Stimulated activated CD4-positive, alpha-beta T cell treated with anti-CD3 and anti-CD28 coated beads, Interleukin-4, amount 100 ng/mL, for 4 hours (primary cell): ENCODE measurements at regions not wholly inside any gene's neighbourhood (a gene's known extent, or its start where the extent isn't known, plus 50 kb on each side); places are given as distances from the start of the nearest gene placed in this dataset.

ENCODE experiments used
- DNase-seq, 2 experiments: peaks; one replicate each; pipeline ENCODE4 v3.0.0-alpha.2; 2020

DNA sequence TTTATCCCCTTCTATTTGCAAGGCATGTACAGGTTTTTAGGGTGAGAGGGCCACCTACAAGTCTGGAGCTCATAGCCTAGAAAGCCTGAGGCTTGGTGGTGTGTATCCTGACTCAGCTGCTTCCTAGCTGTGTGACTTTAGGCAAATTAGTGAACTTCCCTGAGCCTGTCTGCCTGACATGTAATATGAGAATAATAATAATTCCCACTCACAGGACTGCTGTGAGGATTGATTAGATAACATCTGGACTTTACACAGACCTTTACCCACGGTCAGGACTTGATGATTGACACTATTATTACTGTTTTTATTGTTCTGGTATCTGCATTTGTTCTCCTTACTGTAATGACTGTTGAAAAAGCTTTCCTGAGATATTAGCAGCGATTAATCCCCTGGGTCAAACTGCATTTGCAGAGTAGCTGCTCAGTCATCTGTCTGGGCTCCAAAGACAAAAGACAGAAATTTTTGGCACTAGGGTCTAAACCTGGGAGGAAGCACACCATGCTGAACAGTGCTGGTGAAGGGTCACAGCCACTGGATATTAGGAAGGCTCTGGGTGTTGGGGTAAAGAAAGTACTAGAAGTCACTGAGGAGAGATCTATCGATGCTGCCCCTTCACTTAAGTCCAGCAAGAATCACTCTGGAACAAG is 276.5 kb upstream of the FN1 start:
- DNase-seq: no peak

DNA sequence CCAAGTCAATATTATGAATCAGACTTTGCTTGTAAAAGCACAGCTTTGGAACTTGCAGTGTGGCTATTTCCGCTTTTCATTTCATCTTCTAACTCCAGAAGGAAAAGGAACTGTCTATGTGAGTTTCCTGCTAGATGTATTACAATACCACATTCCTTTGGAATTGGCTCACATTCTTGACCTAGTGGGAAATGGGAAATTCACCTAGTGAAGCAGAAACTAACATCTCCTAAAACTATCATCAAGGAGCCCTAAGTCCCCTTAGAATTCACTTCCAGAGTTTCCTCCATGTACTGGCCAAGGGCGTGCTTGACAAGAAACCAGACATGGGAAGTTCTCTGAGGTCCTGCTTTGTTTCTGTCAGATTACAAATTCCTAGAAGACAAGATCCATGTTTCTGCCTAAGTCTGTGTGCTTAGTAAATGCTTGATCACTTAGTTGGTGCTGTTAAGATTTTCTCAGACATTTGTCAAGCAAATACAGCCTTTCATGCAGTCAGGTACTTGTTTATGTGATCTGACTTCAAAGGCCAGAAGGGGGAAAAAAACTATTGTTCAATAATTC is 275.7 kb upstream of the FN1 start:
- DNase-seq: no peak

DNA sequence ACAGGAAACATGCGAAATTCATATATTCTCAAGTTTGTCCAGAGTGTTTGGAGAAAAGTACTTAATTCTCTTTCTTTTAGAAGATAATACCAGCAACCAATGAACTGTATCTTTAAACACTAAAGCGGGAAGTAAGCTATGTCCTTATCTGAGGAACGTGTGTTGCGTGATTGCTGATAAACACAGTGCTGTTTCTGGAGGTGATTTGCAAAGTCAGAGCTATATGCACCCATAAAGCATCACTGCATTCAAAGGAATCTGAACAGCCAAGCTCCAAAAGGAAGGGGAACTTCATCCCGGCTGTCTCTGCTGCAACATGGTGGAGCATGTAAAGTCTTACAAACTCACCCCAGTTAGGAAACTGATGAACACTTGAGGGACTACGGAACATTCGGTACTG is 271.7 kb upstream of the FN1 start:
- no peak for DNase-seq

DNA sequence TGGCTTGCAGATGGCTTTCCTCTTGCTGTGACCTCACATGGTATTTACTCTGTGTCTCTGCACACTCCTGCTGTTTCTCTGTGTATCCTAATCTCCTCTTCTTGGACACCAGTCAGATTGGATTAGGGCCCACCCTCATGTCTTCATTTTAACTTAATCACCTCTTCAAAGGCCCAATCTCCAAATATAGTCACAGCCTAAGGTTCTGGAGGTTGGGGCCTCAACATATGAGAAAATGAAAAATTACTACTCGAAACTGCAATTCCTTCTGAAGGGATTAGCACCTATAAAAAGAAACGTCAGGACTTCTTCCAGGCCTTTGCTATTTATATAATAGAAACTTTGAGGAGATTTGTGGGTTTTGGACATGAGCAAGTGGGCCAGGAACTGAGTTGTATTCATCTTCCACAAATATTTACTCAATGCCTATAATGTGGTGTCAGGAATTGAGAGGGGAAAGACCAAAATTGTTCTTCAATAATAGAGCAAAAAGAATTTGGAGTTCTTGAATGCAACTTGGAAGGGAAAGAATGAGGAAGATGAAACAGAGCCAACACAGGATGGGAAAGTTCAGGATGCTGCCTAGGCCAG is 270.0 kb upstream of the FN1 start:
- DNase-seq: no peak

DNA sequence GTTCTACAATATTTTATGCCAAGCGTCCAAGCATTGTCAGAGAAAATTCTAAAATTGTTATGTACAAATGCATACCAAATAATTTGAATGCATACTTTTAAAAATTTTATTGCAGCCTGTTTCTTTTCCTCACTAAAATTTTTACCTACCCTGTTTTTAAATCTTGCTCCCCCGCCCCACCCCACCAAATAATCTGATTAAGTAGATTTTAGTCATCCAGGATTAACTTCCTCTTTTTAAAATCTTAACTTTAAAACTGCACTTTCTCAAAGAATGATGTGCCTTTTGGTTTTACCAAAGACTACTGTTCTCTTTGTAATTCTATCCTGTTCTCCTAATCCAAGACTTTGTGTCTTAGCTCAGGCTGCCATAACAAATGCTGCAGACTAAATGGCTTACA is 269.4 kb upstream of the FN1 start:
- DNase-seq: no peak

DNA sequence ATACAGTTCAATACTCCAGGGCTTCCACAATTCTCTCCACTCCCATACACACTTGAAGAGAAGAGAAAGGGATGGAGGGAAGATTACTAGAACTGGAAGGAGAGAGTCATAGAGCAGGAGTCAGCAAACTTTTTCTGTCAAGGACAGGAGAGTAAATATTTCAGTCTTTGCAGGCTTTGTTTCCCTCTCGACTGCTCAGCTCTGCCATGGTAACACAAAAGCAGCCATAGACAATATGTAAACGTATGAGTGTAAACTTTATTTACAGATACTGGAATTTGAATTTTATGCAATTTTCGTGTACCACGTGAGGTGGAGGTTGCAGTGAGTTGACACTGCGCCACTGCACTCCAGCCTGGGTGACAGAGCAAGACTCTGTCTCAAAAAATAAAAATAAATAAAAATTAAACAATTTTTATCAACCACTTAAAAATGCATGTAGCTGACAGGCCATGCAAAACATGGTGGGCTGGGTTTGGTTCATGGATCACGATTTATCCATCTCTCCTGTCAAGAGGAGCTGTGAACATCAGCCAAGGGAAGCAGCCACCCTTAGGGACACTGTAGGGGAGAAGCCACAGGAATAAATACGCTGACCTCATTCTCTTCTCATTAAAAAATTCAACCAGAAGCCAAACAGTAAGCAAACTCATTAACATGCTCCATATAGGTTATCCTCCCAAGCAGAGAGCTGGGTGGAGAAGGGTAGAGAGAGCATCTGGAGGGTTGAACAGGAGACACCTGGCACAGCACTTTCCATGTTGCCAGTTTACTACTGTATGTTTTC is 266.4 kb upstream of the FN1 start:
- no peak for DNase-seq

DNA sequence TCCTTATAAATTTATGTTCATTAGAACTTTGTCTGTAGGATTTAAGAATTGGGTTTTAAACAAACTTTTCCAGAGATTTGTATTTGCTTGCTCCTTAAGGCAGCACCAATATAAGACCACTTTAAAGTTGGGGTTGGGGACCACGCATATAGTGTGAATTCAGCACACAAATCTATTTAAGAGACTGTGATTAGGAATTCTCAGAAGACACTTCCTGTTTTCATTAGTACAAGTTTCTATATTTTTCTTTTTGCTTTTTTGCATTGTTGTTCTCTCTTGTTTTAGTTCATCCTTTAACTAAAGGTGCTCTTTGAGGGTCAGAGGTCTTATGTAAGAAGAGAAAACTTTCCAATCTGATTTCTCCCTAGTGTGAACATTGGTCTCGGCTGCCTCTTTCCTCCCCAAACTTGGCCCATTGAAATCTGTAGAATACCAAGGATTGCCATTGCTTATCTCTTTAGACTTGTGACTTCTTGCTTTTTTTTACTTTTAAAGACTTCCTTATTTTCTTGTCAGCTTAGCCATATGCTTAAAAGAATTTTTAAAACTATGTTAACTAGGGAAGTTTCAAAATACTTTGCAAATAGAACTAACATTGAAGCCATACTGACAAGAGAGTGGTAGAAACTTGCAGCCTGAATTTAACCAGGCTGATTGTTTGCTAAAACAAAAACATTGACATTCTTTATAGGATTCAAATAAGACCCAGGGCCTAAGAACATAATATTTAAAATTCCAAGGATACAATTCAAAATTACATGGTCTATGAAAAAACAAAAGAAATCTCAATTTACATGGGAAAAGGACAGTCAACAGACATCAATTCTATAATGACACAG is 264.1 kb upstream of the FN1 start:
- DNase-seq: no peak

DNA sequence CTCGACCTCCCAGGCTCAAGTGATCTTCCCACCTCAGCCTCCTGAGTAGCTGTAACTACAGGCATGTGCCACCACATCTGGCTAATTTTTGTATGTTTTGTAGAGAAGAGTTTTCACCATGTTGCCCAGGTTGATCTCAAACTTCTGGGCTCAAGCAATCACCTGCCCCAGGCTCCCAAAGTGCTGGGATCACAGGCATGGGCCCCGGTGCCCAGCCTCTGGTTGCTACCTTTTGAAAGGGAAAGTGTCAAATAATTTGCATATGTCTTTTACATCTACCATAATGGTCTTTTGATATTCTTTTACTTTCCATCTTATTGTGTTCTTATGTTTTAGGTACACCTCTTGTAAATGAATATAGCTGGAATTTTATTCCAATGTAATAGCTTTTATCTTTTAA is 263.1 kb upstream of the FN1 start:
- no peak for DNase-seq

DNA sequence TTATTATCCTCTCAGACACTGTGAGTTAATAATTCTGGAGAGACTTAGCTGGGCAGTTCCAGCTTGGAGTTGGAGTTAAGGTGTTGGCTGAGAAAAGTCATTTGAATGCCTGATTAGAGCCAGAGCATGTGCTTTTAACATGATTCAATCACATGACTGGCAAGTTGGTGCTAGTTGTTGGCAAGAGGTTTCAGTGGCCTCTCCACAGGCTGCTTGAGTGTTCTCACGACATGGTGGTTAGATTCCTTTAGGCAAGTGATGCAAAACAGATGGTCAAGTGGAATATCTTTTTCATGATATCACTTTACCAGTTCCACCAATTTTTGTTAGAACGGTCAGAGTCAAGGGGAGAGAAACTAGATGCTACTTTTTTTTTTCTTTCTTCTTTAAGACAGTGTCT is 262.7 kb upstream of the FN1 start:
- DNase-seq: no peak

DNA sequence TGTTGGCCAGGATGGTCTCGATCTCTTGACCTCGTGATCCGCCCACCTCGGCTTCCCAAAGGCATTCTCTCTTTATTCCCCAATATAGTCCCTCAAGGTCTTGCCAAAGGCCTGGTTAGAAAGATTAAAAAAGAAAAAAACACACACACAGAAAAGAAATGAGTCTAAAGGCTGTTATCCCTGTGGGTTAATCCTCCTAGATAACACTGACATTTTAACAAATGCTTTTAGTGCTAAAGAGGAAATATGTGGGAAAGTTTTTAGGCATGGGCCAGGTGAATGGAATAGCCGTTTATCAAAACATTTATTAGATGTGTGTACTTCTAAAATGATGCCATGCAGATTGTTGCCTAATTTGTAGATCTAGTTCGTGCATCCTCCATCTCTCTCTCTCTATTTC is 261.6 kb upstream of the FN1 start:
- no peak for DNase-seq

DNA sequence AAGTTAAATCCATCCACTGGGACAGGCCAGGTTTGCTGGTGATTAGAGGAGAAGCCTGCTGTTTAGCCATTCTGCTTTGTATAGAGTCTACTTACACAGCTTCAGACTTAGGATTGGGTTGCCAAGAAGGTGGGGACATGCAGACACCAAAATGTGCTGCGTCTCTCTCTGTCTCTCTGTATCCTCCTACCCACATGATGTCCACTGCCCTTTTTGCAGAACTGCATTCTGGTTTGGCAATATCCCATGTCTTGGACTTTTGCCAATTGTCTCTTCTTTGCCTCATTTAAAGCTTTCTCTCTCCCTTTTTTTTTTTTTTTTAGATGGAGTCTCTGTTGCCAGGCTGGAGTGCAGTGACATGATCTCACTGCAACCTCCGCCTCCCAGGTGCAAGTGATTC is 261.1 kb upstream of the FN1 start:
- DNase-seq: no peak

DNA sequence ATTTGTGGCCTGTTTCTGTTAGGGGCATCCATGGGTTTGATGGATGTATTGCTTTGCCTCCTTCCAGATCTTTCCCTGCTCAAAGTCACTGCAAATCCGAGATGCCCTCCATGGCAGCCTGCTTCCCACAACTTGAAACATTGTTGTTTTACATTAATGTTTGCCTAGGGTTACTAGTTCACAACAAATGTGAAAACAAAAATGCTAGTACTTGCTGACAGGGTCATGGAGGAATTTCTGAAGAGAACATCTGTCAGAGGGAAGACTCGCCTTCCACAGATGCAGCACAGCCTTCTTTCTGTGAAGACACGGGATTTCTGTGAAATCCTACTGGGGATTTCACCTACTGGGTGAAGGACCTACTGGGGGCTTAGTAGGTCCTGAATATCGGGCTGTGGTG is 260.0 kb upstream of the FN1 start:
- no peak for DNase-seq

DNA sequence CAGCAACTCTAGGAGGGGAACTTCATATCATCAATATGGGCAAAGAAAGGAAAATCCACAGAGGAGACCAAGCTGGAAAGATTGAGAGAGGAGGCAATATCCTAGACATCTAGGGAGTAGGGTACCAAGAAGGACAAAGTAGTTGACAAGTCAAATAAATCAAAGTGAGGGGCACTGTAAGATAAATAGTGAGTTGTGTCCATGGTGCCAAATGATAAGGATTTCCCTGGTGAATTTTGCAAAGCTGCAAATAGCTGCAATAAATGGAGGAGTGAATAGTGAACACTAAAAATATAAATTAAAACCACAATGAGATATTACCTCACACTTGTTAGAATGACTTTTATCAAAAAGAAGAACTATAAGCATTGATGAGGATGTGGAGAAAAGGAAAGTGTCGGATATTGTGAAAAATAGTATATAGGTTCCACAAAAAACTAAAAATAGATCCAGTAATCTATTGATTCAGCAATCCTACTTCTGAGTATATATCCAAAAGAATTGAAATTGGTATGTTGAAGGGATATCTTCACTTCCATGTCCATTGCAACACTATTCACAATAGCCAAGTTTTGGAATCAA is 258.2 kb upstream of the FN1 start:
- no peak for DNase-seq

DNA sequence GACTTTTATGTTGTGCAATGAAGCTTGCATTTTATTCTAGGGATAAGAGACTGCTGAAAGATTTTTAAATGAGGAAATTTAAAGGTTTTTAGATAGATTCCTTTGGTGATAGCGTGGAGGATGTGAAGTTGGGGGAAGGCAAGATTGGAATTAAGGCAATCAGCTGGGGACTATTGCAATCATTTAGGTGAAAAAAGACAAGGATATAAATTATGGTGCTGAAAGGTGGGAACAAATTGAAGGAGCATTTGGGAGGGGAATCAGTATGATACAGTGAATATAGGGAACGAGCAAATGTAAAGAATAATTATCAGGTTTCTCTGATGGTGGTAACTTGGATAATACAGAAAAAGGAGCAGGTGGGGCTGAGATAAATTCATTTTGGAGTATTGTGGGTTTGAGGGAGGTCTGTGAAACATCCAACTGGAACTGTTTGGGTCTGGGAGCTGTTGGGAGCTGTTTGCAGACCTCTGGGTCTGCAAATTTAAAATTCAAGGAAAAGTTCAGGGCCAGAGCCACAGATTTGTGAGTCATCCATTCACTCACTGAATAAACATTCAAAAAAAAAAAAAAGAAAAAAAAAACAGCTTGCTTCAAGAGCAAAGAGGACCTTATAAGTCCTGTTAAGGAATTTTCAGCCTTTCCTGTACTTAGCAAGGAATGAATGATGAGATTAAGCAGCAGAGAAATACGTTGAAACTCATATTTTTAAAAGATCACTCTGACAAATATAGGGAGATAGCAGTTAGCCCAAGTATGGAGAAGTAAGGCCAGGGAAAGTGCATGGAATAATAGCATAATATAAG is 257.5 kb upstream of the FN1 start:
- DNase-seq: no peak

DNA sequence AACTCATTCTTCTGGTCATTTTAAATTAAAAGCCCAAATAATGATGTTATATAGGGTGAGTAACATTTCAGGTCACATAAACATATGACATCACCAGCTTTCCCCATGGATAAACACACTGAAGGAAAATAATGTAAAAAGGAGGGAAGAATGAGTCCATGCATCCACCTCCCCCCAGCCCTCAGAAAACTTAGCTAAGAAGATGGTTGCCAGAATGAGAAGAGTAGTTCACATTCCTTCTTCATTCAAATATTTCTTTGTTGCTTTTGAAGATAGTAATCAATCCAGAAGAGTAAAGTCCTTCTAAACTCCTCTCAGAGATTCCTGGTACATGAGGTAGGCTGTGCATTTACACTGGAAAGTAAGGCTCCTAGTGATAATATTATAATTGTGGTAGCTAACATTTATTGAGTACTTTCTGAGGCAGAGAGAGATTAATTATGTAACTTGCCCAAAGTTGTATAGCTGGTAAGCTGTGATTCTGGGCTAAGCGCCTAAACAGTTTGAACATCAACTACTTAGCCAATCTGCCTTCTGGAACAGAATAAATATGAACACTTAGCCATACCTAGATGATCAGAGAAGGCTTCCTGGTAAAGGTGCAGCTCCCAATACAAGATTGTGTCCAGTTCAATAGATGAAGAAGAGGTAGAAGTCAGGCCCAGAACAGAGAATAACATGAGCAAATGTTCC is 256.7 kb upstream of the FN1 start:
- no peak for DNase-seq

DNA sequence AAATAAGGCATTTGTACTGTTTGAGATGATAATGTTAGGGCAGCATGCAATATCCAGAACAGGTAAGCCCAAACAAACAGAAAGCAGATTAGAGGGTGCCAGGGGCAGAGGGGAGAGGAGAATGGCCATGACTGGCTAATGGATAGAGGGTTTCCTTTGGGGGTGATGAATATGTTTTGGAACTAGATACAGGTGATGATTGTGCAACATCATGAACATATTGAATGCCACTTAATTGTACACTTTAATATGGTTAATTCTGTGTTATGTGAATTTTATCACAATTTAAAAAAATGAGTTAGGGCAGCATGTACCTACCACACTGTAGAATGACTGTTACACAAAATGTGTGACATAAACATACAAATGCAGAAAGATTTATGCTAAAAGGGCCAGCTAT is 255.5 kb upstream of the FN1 start:
- no peak for DNase-seq

DNA sequence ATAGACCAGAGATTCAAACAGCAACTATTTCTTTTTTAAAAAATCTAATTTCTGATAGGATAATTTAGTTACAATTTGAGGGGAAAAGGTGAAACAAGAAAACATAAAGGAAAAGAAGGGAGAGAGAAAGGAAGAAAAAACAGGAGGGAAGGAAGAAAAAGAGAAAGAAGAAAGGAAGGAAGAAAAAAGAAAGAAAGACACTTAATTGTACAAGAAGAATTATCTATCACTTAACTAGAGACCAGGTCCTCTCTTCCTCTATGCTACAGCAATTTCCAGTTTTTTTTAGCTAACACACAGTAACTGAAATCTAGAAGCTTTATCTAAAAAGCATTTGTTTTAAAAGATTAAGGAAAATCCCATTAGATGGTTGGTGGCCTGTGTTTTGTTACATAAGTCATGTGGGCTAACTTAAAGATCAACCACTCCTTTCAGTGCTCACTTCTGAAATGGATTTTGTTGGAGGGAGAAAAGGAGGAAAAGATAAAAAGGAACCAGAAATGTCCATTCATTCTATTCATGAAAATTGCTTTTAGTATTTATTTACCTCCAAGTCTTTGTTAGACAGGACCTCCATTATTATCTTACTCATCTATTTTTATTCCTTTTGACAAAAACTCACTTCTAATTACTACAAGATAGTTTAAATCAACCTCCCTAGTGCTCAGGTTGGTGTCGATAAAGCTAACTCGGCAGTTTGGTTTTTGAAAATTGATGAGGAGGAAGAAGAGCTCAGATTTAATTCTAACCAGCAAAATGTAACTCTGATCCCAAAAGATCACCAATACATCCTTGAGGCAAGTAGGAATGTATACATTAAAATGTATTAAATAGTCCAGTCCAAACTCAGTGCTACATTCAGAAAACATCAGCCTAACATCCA is 251.5 kb upstream of the FN1 start:
- DNase-seq: no peak

DNA sequence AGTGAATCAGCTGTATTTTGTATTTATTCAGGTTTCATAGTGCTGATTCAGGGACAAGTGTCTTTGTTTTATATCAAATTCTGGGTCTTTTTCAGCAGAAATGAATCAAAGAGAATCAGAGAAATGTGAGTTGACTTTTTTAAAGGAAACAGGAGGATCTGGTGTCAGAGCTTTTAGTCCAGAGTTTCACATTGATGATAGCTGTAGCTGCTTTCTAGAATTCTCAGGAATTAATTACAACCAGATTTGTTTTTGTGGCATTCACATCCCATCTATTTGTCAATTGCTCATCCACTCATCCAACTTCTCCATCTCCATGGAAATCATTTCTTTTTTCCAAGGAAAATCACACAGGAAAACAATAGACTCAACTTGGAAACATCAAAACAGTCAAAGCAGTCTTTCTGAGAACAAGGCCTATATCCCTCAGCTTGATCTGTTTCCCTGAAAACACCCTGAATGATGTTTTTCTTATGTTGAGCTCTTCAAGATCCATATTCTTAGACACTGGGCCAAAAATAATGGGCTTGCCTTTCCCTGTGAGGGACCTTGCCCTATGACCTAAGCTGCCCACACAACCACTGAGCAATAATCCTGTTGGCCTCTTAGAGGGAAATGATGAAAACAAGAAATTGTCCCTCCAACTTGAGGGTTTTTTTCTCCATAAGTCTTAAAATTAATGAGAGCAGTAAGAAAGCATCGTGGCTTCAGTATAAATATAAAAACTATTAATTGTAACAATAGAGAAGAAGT is 249.5 kb upstream of the FN1 start:
- no peak for DNase-seq

DNA sequence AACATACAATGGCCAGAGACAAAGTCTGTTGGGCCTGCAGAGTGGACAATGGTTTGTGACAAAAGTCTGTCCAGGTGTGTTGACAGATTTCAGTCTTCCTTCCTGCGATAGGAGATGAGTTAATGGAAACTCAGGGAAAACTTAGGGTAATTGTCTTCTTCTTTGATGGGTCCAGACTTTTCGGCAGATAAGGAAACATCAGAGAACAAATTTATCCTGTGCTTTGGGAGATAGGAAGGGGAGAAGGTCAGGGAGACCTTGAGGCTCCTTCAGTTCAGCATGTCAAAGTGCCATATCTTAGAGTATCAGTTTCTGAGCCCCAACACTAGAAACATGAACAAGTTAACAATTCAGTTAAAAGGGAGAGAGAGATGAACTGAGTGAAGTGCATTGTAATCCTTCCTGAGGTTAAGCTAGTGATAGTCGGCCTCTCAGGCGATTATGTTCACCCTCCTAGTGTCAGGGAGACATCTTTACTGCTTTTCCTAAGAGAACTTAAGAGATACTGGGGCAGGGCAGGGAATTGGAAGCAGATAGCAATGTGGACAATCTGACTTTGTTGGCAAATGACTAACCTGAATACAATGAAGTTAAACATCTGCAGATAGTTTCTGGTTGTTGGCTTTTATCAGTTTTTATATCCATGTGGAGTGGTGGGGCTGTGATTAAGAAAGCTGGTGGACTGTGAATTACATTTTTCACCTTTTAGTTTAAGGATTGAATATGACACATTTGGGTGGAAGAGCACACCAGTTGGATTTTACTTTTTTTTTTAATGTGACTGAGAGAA is 248.8 kb upstream of the FN1 start:
- DNase-seq: no peak
